K562 (cell line): ENCODE measurements at regions not wholly inside any gene's neighbourhood (a gene's known extent, or its start where the extent isn't known, plus 50 kb on each side); places are given as distances from the start of the nearest gene placed in this dataset.

ENCODE experiments used
- ARID1B ChIP-seq: fragments of 450-650 bp; IDR thresholded peaks from 2 replicates; pipeline ENCODE4 v1.6.1; 2016; ENCODE audit warnings: antibody characterized with exemption, mild to moderate bottlenecking, inconsistent platforms
- ATF3 ChIP-seq, 2 experiments: fragments of 450-650 bp in 1 of 2; sonication (generic) in 1 of 2; formaldehyde crosslinking in 1 of 2; IDR thresholded peaks in 1 of 2; conservative IDR thresholded peaks in 1 of 2; 2 replicates each; pipeline versions ENCODE4 v1.6.1 to v1.8.1; 2016 to 2023; ENCODE audit warnings: mild to moderate bottlenecking in 2 of 2, moderate library complexity in 2 of 2, inconsistent platforms in 1 of 2, missing genetic modification reagents in 1 of 2
- BCL6 ChIP-seq: fragments of 250-450 bp; sonication (Bioruptor Pico); IDR thresholded peaks from 2 replicates; pipeline ENCODE4 v1.4.0; 2020
- BHLHE40 ChIP-seq: IDR thresholded peaks from 2 replicates; pipeline ENCODE4 v1.6.1; 2011; ENCODE audit warnings: low read length, improper control_type of control experiment
- CAMTA2 ChIP-seq: fragments of 250-450 bp; sonication (Bioruptor Pico); conservative IDR thresholded peaks from 2 replicates; pipeline ENCODE4 v1.5.1; 2022
- CREM ChIP-seq: IDR thresholded peaks from 2 replicates; pipeline ENCODE4 v1.6.1; 2014; ENCODE audit warnings: antibody characterized with exemption, low read depth
- DMBX1 ChIP-seq: fragments of 250-450 bp; sonication (Bioruptor Pico); IDR thresholded peaks from 2 replicates; pipeline ENCODE4 v1.8.0; 2022; ENCODE audit warnings: inconsistent platforms, mild to moderate bottlenecking, moderate library complexity, borderline replicate concordance
- DPF2 ChIP-seq: fragments of 450-650 bp; IDR thresholded peaks from 2 replicates; pipeline ENCODE4 v1.6.1; 2016
- EP400 ChIP-seq: fragments of 450-650 bp; IDR thresholded peaks from 2 replicates; pipeline ENCODE4 v1.6.1; 2017; ENCODE audit warnings: antibody characterized with exemption, mild to moderate bottlenecking, moderate library complexity
- ETV1 ChIP-seq: fragments of 450-650 bp; conservative IDR thresholded peaks from 2 replicates; pipeline ENCODE4 v1.6.1; 2016; ENCODE audit warnings: missing genetic modification characterization, control low read depth, low read depth, missing compliant biosample characterization
- FOSL1 ChIP-seq: fragments of 200-800 bp; sonication (Bioruptor generic); conservative IDR thresholded peaks from 2 replicates; pipeline ENCODE4 v1.6.1; 2016; ENCODE audit warnings: missing genetic modification characterization, missing compliant biosample characterization
- GATAD2B ChIP-seq: fragments of 450-650 bp; IDR thresholded peaks from 2 replicates; pipeline ENCODE4 v1.6.1; 2017; ENCODE audit warnings: mild to moderate bottlenecking, borderline replicate concordance
- HDAC3 ChIP-seq: fragments of 450-650 bp; IDR thresholded peaks from 2 replicates; pipeline ENCODE4 v1.6.1; 2018; ENCODE audit warnings: borderline replicate concordance, mild to moderate bottlenecking, moderate library complexity; ENCODE audit not compliant: partially characterized antibody
- L3MBTL2 ChIP-seq: fragments of 450-650 bp; IDR thresholded peaks from 2 replicates; pipeline ENCODE4 v1.6.1; 2016; ENCODE audit warnings: mild to moderate bottlenecking, moderate library complexity
- MAFK ChIP-seq: IDR thresholded peaks from 2 replicates; pipeline ENCODE4 v1.6.1; 2011; ENCODE audit warnings: low read length, improper control_type of control experiment
- NEUROD1 ChIP-seq: fragments of 150-350 bp; IDR thresholded peaks from 2 replicates; pipeline ENCODE4 v1.6.1; 2014; ENCODE audit warnings: borderline replicate concordance, low read length, low read depth; ENCODE audit not compliant: partially characterized antibody
- NFATC3 ChIP-seq: fragments of 450-650 bp; IDR thresholded peaks from 2 replicates; pipeline ENCODE4 v1.6.1; 2017; ENCODE audit warnings: mild to moderate bottlenecking
- SIN3A ChIP-seq, 2 experiments: fragments of 150-350 bp in 1 of 2; IDR thresholded peaks; 2 replicates each; pipeline ENCODE4 v1.6.1; 2011 to 2016; ENCODE audit warnings: borderline replicate concordance in 2 of 2, low read depth in 2 of 2, low read length in 2 of 2, mild to moderate bottlenecking in 2 of 2, moderate library complexity in 2 of 2; ENCODE audit not compliant: control insufficient read depth in 1 of 2
- SMAD4 ChIP-seq: fragments of 250-450 bp; sonication (Bioruptor Pico); conservative IDR thresholded peaks from 2 replicates; pipeline ENCODE4 v1.8.0; 2021; ENCODE audit warnings: inconsistent platforms, mild to moderate bottlenecking, moderate library complexity
- SMARCE1 ChIP-seq: fragments of 450-650 bp; IDR thresholded peaks from 2 replicates; pipeline ENCODE4 v1.7.1; 2016; ENCODE audit warnings: mild to moderate bottlenecking
- SOX6 ChIP-seq: fragments of 450-650 bp; IDR thresholded peaks from 2 replicates; pipeline ENCODE4 v1.6.1; 2014; ENCODE audit warnings: mild to moderate bottlenecking
- TEAD4 ChIP-seq, 2 experiments: sonication (generic) in 1 of 2; formaldehyde crosslinking in 1 of 2; IDR thresholded peaks; 2 replicates each; pipeline versions ENCODE4 v1.6.1 to v1.8.0; 2012 to 2022; ENCODE audit warnings: borderline replicate concordance in 1 of 2, inconsistent platforms in 1 of 2, low read length in 1 of 2, mild to moderate bottlenecking in 1 of 2, missing genetic modification reagents in 1 of 2
- TRIM24 ChIP-seq, 2 experiments: fragments of 450-650 bp; IDR thresholded peaks; 2 replicates each; pipeline ENCODE4 v1.6.1; 2016
- ZNF184 ChIP-seq: sonication (generic); formaldehyde crosslinking; IDR thresholded peaks from 2 replicates; pipeline ENCODE4 v1.5.0; 2020; ENCODE audit warnings: missing genetic modification reagents
- ZNF274 ChIP-seq: IDR thresholded peaks from 2 replicates; pipeline ENCODE4 v1.6.1; 2011; ENCODE audit warnings: low read depth, mild to moderate bottlenecking, low read length, moderate library complexity, borderline replicate concordance
- ZNF311 ChIP-seq: fragments of 250-450 bp; sonication (Bioruptor Pico); IDR thresholded peaks from 2 replicates; pipeline ENCODE4 v1.4.0; 2020; ENCODE audit warnings: mild to moderate bottlenecking, moderate library complexity
- ZNF507 ChIP-seq: conservative IDR thresholded peaks from 2 replicates; pipeline ENCODE4 v1.6.1; 2017; ENCODE audit warnings: missing genetic modification characterization, missing compliant biosample characterization
- TF ChIP-seq, protein P1 (sequence below): IDR thresholded peaks from 2 replicates; pipeline ENCODE4 v1.6.1; 2014; ENCODE audit warnings: antibody characterized with exemption

DNA sequence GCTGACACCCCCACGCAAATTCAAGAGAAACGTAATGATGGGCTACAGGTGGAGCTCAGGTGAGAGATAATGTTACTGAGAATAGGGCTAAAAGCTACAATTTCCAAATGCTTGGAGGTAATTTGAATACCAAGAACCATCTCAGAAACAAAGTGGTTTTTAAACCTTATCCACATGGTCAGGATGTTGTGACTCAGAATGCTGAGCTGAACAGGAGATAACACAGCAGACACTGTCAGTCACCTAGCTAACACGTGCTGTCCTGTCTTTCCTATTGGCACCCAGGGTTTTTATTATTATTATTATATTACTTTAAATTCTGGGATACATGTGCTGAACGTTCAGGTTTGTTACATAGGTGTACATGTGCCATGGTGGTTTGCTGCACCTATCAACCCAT, 233.0 kb upstream of the MAF start (continued):
- TF ChIP-seq NFATC3 (no peak), NEUROD1 (peak; percentile 42), L3MBTL2 (peak; percentile 57; the same call in 1 of the 2 replicates), ZNF274 (no peak), HDAC3 (peak; percentile 57), DMBX1 (CRISPR knock-in tag) (0 out of 2 replicates have a peak, but pooled peaks have one; percentile 38), SMAD4 (CRISPR knock-in tag) (peak; percentile 88), CREM (0 out of 2 replicates have a peak, but pooled peaks have one; percentile 44), BHLHE40 (peak; percentile 95), BCL6 (CRISPR knock-in tag) (no peak), SMARCE1 (0 out of 2 replicates have a peak, but pooled peaks have one; percentile 44), ZNF184 (no peak), ZNF507 (no peak), GATAD2B (0 out of 2 replicates have a peak, but pooled peaks have one; percentile 34), DPF2 (peak; percentile 83), TRIM24 (IDR thresholded peaks at IDR 0.05) (0 out of 4 replicates have a peak, but pooled peaks of 1 of the 2 experiments have one; percentile 16), ARID1B (peak; percentile 88), ZNF311 (CRISPR knock-in tag) (no peak), EP400 (peak; percentile 45; the same call in 1 of the 2 replicates), CAMTA2 (CRISPR knock-in tag) (no peak), ETV1 (tag) (no peak; the same call in 1 of the 2 replicates), SOX6 (peak; percentile 34; the same call in 1 of the 2 replicates), MAFK (0 out of 2 replicates have a peak, but pooled peaks have one; percentile 10), FOSL1 (peak; percentile 95), ATF3 (IDR thresholded peaks at IDR 0.05) (peak; percentile 65; the same call in 1 of the 2 replicates), ATF3 (CRISPR knock-in tag; conservative IDR thresholded peaks at IDR 0.05) (no peak), TEAD4 (IDR thresholded peaks at IDR 0.05; ENCODE audit: low read length) (peak; percentile 82), TEAD4 (CRISPR knock-in tag; IDR thresholded peaks at IDR 0.05; ENCODE audit: borderline replicate concordance) (no peak), SIN3A (IDR thresholded peaks at IDR 0.05; ENCODE audit: borderline replicate concordance in 2 of 2, control insufficient read depth in 1 of 2, low read depth in 2 of 2, low read length in 2 of 2) (peak; percentile 37 to 76; a peak in 1 of 4 replicates)
- TF ChIP-seq, protein P1, sequence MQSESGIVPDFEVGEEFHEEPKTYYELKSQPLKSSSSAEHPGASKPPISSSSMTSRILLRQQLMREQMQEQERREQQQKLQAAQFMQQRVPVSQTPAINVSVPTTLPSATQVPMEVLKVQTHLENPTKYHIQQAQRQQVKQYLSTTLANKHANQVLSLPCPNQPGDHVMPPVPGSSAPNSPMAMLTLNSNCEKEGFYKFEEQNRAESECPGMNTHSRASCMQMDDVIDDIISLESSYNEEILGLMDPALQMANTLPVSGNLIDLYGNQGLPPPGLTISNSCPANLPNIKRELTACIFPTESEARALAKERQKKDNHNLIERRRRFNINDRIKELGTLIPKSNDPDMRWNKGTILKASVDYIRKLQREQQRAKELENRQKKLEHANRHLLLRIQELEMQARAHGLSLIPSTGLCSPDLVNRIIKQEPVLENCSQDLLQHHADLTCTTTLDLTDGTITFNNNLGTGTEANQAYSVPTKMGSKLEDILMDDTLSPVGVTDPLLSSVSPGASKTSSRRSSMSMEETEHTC: peak; percentile 48; the same call in 1 of the 2 replicates
